Breast epithelium (tissue), 4 donors: ENCODE measurements at regions not wholly inside any gene's neighbourhood (a gene's known extent, or its start where the extent isn't known, plus 50 kb on each side); places are given as distances from the start of the nearest gene placed in this dataset.

Source experiments
- DNase-seq, 2 donors: peaks; one replicate each; pipeline ENCODE4 v3.0.0-alpha.2; 2019; ENCODE audit warnings: low spot score in 2 of 2
- H3K27ac ChIP-seq, 2 donors: fragments of 200-600 bp; sonication (generic) in 1 of 2; one replicate each; pipeline ENCODE4 v1.5.1; 2016 to 2019; ENCODE audit warnings: mild to moderate bottlenecking in 1 of 2
- H3K27me3 ChIP-seq, 2 donors: fragments of 200-600 bp; sonication (generic) in 1 of 2; one replicate each; pipeline versions ENCODE4 v1.5.1 to v1.6.0; 2017 to 2019; ENCODE audit warnings: control low read depth in 1 of 2, mild to moderate bottlenecking in 1 of 2
- H3K36me3 ChIP-seq: fragments of 200-600 bp; one replicate; pipeline ENCODE4 v1.5.1; 2019
- H3K4me1 ChIP-seq, 2 donors: fragments of 200-600 bp; sonication (generic); one replicate each; pipeline ENCODE4 v1.5.1; 2016 to 2019; ENCODE audit warnings: control low read depth in 1 of 2
- H3K4me3 ChIP-seq, 3 donors: fragments of 200-600 bp; sonication (generic); 1 replicate in 2 of 3; 2 replicates in 1 of 3; pipeline ENCODE4 v1.5.1; 2016 to 2019; ENCODE audit warnings: mild to moderate bottlenecking in 3 of 3, moderate library complexity in 2 of 3
- H3K9me3 ChIP-seq, 2 donors: fragments of 200-600 bp; sonication (generic) in 1 of 2; one replicate each; pipeline ENCODE4 v1.5.1; 2016 to 2019; ENCODE audit warnings: control low read depth in 1 of 2
- CTCF ChIP-seq, 3 donors: fragments of 450-650 bp; IDR thresholded peaks; one replicate each; pipeline ENCODE4 v1.5.1; 2016 to 2017; ENCODE audit warnings: antibody characterized with exemption in 3 of 3, mild to moderate bottlenecking in 3 of 3, moderate library complexity in 3 of 3
- POLR2A ChIP-seq: fragments of 450-650 bp; IDR thresholded peaks from one replicate; pipeline ENCODE4 v1.6.1; 2016; ENCODE audit warnings: antibody characterized with exemption, mild to moderate bottlenecking, moderate library complexity
- POLR2AphosphoS5 ChIP-seq, 3 donors: sonication (generic); formaldehyde crosslinking; IDR thresholded peaks; one replicate each; pipeline ENCODE4 v1.6.1; 2017; ENCODE audit warnings: antibody characterized with exemption in 3 of 3
- intact Hi-C: fragments of 100-400 bp; cut with DNase I; formaldehyde crosslinking; loops from one replicate; pipeline ENCODE4 v1.15.1; 2023; ENCODE audit warnings: low total_unique reads

- Histone ChIP-seq H3K36me3 (no peaks in the 10 kb centered on the region), H3K27me3 (no peaks in the 10 kb centered on the region), H3K9me3 (no peaks in the 10 kb centered on the region), H3K4me3 (no peak overlapping the region), H3K4me1 (no peaks in the 10 kb centered on the region), H3K27ac (no peak overlapping the region)
- TF ChIP-seq POLR2AphosphoS5 (IDR thresholded peaks at IDR 0.05) (no peak), POLR2A (no peak), CTCF (IDR thresholded peaks at IDR 0.05) (no peak)
- no peak for DNase-seq
- intact Hi-C loops = no loop called here
These were observed 310.0 kb downstream of the PDHA2 start for GRCh38 chr4:96149894-96150293.

DNA sequence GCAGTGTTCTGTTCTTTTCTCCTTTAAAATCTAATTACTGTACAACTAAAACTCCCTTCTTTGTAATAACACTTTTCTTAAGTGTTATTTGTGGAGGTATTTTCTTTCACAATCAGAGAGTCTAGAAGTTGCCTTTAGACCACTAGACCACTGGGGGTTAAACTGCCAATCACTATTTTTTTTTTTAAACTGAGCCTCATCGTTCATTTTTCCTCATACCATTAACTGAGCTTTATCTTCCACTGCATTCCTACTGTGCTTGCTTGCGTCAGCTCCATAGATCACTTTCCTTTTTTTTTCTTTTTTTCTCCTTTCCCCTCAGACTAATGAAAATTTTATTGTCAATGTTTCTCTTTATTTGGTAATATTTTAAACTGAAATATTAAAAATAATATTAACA lies 310.6 kb downstream of the PDHA2 start:
- no peak for DNase-seq
- H3K4me3 ChIP-seq = no peak overlapping the region
- H3K36me3 ChIP-seq = no peaks in the 10 kb centered on the region
- H3K27ac ChIP-seq = no peak overlapping the region
- intact Hi-C loops = no loop called here
- no peaks in the 10 kb centered on the region for H3K4me1 ChIP-seq
- no peaks in the 10 kb centered on the region for H3K27me3 ChIP-seq
- no peak for TF ChIP-seq POLR2A
- H3K9me3 ChIP-seq = no peaks in the 10 kb centered on the region

- Histone ChIP-seq H3K4me3 (no peak overlapping the region), H3K27me3 (no peaks in the 10 kb centered on the region), H3K36me3 (no peaks in the 10 kb centered on the region), H3K9me3 (no peaks in the 10 kb centered on the region), H3K27ac (no peak overlapping the region), H3K4me1 (no peaks in the 10 kb centered on the region)
- TF ChIP-seq POLR2A (no peak), CTCF (IDR thresholded peaks at IDR 0.05) (no peak), POLR2AphosphoS5 (IDR thresholded peaks at IDR 0.05) (no peak)
- intact Hi-C loops = no loop called here
- no peak for DNase-seq
These were observed 312.9 kb downstream of the PDHA2 start for GRCh38 chr4:96152824-96153223.

GRCh38 chr4:96154676-96155075 lies 314.8 kb downstream of the PDHA2 start:
- no peak overlapping the region for H3K27ac ChIP-seq
- no peak for DNase-seq
- no peak overlapping the region for H3K4me3 ChIP-seq

DNA sequence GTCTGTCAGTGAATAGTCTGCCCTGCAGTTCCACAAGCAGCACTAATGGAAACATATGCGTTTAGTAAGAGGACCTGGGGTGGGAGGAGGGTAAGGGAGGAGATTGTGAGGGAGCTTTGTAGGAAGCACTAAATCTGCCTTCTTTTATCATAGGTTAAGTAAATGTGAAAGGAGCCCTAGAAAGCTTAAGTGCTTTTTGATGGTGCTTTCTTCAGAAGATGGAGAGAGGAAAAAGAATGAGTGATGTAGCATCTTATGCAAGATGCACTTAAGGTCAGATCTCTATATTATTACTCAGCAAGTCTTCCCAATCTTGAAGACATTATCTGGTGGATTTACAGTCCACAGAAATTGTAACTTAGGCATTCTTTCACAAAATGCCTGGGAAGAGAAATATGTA lies 322.7 kb downstream of the PDHA2 start:
- H3K4me1 ChIP-seq = no peaks in the 10 kb centered on the region
- no peak overlapping the region for H3K4me3 ChIP-seq
- DNase-seq = no peak
- no peak overlapping the region for H3K27ac ChIP-seq
- intact Hi-C loops = no loop called here
- H3K27me3 ChIP-seq = no peaks in the 10 kb centered on the region
- H3K36me3 ChIP-seq = no peaks in the 10 kb centered on the region
- no peaks in the 10 kb centered on the region for H3K9me3 ChIP-seq
- TF ChIP-seq POLR2A (no peak), POLR2AphosphoS5 (IDR thresholded peaks at IDR 0.05) (no peak), CTCF (IDR thresholded peaks at IDR 0.05) (no peak)

More at GRCh38 chr4:96154676-96155075, 314.8 kb downstream of the PDHA2 start:
- intact Hi-C loops = no loop called here
- Histone ChIP-seq H3K9me3 (no peaks in the 10 kb centered on the region), H3K27me3 (no peaks in the 10 kb centered on the region), H3K36me3 (no peaks in the 10 kb centered on the region), H3K4me1 (no peaks in the 10 kb centered on the region)
- TF ChIP-seq CTCF (IDR thresholded peaks at IDR 0.05) (no peak), POLR2AphosphoS5 (IDR thresholded peaks at IDR 0.05) (no peak), POLR2A (no peak)

DNA sequence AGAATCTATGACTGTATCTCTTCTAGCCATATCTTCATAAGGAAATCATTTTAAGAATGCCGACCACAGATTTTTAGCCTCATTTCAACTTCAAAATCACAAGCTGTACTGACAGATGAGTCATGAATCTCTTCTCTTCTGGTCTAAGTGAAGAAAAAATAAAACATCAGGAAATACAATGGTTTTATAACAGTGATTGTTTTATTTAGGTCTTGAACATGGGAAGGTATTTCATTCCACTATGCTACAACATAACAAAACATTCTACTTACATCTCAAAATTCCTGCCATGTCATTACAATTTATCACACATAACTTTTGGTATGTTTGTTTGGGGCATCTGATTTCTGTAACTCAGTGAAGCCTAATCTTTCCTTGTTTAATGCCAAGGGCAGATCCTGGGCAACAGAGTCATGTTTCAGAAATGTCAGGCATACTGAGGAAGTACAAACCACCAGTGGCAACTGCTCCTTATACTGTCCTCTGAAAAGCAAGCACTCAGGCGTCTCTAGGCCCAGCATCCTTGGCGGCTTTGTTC lies 325.0 kb downstream of the PDHA2 start:
- DNase-seq = no peak

More for the DNA sequence above, 325.0 kb downstream of the PDHA2 start:
- Histone ChIP-seq H3K27me3 (no peaks in the 10 kb centered on the region), H3K4me1 (no peaks in the 10 kb centered on the region), H3K27ac (no peak overlapping the region), H3K4me3 (no peak overlapping the region), H3K36me3 (no peaks in the 10 kb centered on the region), H3K9me3 (no peaks in the 10 kb centered on the region)
- intact Hi-C loops = no loop called here
- TF ChIP-seq POLR2A = no peak
- no peak for TF ChIP-seq CTCF (IDR thresholded peaks at IDR 0.05)
- TF ChIP-seq POLR2AphosphoS5 (IDR thresholded peaks at IDR 0.05) = no peak
